Kidney capillary endothelial cell (primary cell): ENCODE measurements at regions not wholly inside any gene's neighbourhood (a gene's known extent, or its start where the extent isn't known, plus 50 kb on each side); places are given as distances from the start of the nearest gene placed in this dataset.

ENCODE experiments used
- DNase-seq: peaks from one replicate; pipeline ENCODE4 v3.0.0-alpha.2; 2018; ENCODE audit warnings: low spot score

DNA sequence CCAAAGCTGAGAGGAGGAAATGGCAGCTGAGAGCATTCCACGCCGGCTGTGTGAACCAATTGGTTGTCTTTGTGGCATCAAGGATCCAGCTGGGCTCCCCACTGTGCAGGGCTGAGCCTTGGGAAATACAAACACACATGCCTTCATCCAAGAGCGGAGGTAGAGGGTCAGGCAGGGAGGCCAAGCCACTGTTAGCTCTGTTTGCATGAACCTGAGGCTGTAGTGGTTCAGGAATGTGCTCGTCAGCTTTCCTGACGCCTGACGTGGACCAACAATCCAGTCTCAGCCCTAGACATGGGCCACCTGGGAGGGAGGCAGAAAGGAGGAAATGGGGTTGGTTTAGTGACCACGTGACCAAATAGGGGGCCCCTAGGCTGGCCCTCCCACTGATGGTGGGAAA lies 276.9 kb downstream of the TLE3 start:
- no peak for DNase-seq

DNA sequence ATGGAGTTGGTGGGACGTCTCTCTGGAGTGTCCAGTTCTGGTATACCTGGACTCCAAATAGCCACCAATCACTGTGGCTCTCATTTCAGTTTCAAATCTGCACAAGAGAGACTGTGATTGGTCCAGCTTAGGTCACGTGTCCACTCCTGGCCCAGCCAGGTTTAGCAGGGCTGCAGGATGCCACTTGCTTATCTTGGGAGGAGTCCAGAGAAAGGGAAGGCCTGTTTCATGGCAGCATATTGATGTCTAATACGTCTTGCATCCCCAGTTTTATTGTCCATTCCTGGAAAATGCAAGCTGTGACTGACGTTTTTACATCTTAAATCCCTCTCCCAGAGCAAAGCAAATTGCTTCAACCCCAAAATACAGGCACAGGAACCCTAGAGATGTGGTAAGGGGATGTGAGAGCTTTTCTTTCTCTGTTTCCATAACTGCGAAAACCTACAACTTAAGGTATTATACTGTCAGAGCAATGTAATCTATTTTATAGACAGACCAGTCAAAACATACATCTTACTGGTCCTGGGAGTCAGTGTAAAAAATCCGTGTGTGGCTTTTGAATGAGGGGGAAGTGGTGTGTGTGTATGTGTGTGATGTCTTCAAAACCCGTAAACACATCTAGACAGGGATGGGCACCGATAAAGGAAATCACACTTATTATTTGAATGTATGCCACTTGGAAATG lies 274.4 kb downstream of the TLE3 start:
- DNase-seq, result no peak

DNA sequence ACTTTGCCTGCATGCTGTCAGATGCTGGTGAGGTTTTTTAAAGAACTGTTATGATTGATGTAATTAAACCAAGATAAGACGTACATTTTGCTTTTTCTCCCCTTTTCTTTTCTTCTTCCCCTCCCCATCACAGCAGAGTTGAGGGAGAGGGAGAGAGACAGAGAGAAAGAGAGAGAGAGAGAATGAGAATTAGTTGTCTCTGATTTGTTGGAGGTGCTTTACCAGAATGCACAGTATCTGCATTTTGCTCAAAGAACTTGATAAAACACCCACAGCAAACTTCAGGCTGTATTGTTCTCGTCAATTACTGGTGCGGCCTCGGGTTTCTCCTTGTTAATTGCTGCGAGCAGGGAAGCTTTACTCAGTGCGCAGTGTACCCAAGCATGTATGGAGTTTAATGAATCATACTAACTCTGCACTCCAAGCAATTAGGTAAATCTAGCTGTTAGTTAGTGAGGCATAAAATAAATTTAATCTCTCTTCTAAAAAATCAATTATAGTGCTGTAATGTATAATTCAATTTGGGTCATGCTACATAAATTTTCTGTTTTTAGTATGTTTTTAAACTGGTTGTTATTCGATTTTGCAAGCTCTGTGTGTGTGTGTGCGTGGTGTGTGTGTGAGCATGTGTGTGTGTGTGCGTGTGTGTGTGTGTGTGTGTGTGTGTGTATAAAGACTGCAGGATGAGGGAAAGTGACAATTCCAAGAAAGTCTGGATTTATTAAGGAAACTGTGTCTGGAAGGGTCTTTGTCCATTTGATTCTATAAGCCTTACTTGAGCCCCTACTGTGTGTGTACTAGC lies 273.4 kb downstream of the TLE3 start:
- no peak for DNase-seq

DNA sequence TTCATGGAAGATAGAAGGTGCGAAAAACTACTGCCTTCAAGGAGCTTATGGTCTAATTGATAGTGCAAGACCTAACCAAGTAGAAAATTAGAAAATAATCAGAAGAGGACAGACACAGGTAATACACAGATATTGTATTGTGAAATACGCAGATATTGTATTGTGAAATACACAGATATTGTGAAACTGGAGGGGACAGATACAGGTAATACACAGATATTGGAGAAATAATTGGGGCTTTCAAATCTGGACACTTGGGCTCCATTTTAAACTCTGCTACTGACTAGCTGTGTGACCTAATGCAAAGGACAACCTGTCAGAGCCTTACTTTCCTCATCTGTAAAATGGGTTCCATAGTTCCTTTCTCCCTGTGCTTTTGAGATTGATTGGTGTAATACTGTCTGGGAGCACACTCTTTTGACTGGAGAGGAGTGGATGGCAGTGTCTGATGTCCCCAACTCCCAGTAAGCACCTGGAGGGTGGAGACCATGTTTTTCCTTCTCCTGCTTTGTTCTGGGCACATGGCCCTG lies 272.8 kb downstream of the TLE3 start:
- no peak for DNase-seq

DNA sequence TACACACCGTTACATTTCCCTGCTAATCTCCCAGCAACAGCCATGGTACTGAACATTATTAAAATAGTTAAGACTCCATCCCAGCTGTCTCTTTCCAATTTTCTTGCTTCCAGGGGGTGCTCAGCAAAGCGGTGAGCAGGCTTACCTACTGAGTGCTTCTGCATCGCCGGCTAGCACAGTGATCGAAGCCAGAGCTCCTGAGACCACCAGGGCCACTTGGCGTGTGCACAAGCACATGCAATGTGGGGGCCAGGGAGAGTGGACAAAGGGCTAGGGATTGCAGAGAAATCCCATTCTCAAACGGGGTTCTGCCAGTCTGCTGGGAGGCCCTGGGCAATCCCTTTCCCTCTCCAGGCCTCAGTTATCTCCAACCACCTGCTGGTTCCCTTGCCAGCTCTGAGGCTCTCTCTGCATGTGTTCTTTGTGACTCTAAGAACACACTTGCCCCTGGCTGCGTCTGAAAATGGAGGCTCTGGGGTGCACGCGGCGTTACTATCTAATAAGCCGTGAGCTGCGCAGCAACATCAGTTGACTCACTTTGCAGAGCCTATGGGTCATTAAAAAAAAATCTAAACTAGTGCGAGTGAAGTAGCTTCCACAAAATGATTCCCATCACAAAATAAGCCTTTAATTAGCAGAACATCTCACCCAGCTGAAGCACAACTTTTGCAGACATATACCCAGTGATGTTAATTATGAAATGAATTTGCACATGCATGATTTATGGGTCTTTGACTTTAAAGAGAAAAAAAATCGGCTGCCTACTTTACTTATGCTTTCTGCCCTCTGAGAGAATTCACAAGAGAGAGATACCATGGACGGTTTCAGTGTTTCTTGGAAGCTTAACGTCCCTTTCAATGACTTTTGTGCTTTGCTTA lies 271.5 kb downstream of the TLE3 start:
- no peak for DNase-seq

DNA sequence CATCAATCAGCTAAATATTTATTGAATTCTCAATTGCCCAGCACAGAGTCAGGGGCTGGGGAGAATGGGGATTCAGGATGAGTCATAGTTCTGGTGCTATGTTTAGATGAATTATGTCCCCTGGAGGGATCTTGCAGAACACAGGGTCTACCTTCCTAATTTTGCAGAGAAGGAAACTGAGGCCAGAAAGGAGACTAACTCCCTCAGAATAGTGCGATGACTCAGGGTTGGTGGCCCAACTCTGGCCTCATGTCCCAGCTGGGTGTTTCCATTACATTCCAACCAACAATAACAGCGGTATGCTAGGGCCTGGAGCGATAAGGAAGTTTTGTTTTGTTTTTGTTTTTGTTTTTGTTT lies 270.9 kb downstream of the TLE3 start:
- no peak for DNase-seq

DNA sequence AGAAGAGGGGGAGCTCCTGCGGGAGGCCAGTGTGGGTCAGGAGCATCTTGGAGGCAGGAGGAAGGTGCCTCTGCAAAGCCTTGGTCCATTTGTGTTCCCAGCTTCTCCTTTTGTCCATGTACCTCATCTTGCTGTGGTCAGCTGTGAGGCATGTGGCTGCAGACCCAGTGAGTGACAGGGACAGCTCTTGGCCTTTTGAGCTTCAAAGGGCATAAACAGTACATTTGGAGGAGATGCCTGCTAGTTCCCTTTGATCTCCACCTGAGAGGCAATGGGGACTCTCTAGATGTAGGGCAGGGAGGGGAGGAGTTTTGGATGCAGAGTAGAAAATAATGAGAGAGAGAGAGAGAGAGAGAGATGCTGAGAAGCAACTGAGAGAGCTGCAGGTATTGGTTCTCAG lies 270.0 kb downstream of the TLE3 start:
- DNase-seq, result no peak

DNA sequence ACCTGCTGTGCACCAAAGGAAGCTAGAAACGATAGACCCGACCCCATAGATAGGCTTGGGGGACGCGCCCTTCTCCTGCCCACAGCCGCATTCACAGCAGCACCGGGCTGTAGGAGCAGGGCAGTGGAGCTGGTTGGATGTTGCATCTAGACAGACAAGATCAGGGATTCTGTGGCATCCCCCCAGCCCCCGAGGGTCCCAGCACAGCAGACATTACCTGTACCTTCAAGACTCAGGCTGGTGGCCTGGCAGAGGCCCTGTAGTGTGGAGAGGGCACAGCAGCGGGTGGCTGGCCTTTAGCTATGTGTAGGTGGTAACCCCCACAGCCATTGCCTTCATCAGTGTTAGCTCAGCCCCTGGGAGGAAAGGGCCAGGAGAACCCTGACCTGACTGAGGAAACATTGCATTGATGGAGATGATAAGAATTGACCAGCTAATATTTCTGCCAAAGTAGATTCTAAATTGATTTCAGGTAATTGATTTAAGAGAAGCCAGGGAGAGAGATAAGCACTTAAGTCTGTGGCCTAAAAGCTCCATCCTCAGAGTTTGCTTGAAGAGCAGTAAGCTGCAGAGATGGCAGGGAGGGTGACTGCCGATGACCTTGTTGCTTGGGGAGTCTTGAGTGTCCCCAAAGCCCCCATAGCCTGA lies 269.4 kb downstream of the TLE3 start:
- no peak for DNase-seq

DNA sequence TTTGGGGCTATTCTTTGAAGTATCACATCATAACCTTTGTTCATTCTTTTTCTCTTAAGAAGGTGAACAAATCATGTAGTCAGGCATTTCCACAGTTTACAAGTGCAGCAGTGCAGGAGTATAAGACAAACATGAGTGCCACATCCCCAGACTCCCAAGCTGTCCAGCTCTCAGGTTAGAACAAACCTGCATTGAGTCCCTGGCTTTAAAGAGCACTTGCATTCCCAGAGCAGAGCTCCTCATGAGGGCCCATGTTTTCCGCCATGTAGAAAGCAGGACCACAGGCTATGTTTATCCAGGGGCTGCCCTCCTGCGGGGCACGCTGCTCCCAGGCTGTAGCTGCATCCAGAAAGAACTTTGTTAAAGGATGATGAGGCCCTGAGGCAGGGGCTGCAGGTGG lies 267.7 kb downstream of the TLE3 start:
- no peak for DNase-seq

DNA sequence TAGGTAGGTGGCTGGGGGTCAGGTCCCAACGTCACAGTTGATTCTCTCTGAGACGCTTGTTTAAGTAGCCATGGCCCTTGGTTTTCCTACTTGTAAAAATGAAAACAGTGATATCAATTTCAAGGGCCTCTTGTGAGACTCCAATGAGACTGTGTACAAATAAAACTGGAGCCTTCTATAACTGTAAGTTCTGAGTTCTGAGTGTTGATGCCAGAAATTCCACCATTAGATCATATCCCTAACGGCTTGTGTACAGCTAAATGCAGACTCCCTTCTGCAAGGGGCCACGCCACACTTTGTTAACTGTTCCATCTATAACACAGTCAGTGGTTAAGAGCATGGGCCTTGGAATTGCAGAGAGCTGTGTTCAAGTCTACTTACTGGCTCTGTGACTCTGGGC lies 267.3 kb downstream of the TLE3 start:
- no peak for DNase-seq

DNA sequence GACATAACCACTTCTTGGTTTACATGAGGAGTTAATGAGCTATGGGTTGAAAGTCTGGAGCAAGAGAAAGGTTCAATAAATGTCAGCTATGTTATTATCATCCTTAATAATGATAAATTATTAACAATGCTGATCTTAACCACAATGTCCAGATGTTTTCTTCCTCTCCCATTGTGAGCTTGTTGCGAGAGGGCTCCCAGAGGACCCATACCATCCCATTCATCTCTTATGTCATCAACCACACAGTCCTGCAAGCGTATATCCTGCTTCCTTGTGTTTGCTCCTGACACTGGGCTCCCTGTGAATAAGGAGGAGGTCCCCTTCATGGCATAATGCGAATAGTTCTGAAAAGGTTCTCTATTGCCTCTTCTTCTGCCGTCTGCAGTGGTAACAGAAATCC lies 266.8 kb downstream of the TLE3 start:
- no peak for DNase-seq

DNA sequence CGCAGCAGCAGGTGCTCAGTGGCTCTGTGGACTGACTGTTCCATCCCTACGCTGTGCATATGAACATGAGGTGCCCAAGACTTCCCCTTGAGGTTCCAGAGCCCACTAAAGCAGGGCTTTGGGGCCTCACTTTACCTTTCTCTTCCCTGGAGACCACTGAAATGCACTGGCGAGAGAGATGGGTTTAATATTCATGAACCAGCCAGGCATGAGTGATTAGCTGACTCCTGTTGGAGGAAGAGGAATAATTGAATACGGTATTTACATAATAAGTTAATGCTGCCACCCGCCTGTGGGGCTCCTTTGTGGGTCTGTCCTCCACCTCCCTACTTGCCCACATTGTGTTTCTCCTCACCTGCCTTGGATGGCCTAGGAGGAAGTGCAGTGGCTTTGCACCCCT lies 263.4 kb downstream of the TLE3 start:
- no peak for DNase-seq

DNA sequence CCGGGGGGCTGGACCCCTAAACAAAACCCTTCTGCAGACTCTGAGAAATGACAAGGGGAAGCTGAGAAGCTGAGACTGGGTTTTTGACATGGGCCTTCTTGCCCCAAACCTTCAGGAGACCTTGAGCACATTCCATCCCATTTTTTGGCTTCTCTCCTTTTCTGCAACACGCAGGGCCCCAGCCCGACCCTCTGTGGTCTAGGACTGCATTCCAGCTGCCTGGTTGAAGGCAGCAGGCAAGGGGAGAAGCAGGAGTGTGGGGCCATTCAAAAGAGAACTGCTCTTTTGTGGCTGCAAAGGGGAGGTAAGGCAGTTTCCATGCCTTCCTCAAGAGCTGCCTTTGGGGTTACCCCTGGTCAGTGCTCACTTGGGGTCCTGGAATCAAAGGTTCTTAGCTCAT lies 263.0 kb downstream of the TLE3 start:
- DNase-seq, result no peak

DNA sequence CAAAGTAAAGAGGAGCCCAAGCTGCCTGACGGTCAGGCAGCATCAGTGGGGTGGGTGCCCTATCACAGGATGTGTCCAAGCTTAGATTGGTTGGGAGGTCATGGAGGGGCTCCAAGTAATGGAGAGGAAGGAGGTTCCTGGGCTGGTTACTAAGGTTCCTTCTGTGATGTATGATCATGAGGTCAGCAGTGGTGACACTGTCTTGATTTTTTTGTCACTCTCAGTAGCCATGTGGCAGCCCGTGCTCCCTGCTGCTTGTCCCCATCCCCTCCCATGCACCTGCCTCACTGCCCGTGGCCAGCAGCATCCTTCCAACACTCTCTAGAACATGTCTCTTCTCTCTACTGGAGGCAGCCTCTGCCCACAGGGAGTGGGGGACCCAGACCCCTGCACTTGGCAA lies 261.7 kb downstream of the TLE3 start:
- no peak for DNase-seq

DNA sequence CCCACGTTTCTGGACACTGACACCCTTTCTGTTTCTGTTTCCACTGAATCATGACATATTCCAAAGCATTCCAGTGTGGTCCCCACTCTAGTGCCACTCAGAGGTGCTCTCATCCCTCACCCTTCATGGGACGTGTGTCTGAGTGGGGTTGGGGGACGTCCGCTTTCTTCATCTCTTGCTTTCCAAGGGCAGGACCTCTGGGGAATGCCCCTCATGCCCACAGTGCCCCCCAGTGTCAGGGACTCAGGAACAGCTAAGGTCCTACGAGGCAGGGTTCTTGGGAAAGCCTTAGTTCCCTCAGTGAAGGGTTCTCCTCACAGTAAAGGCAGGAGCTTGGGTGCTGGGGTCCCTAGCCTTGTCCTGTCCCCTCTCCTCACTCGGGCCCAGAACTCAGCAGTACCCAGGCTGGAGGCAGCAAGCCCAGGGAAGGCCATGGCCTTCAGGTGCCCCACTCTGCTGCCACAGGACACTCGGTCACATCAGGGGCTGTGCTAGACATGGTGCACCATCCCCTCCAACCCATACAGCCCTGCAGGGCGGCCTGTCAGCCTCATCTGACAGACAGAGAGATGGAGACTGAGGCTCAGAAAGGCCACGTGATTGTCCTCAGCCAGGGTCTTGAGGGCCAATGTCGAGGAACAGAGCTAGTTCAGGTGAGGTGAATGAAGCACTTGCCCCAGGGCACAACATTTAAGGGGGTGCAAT lies 261.0 kb downstream of the TLE3 start:
- DNase-seq, result no peak

DNA sequence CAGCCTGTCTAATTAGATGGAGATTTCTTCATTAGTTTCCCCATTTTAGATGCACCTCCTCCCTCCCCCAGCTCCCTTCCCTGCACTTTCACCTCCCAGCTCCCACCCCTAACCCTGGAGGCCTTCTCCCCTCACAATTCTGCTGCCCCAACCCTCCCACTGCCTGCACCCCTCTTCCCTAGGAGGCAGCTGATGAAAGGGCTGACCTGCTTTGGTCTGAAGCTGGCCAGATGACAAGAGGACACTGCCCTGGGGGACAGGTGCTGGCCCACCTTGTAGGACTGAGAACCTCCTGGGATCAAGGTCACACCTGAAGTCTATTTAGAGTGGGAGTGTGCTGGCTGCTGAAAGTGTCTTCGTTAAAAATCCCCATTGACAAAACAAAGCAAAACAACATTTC lies 259.4 kb downstream of the TLE3 start:
- no peak for DNase-seq

DNA sequence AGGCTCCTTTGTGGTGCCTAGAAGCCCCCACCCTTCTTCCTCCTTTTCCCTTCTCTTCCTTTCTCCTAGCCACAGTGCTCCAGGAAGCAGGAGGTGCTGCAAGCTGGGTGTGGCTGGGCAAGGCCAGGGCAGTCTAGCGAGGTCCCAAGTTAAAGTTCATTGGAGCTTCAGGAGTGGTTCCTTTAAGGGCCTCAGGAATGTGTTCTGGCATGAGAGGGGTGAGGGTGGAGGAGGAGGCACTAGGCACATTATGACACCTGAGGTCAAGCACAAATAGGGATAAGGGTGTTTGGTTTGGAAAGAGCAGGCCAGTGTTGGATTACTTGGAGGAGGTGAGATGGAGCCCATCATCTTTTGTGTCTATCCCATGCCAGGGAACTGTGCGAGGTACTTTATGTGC lies 258.7 kb downstream of the TLE3 start:
- DNase-seq, result no peak

DNA sequence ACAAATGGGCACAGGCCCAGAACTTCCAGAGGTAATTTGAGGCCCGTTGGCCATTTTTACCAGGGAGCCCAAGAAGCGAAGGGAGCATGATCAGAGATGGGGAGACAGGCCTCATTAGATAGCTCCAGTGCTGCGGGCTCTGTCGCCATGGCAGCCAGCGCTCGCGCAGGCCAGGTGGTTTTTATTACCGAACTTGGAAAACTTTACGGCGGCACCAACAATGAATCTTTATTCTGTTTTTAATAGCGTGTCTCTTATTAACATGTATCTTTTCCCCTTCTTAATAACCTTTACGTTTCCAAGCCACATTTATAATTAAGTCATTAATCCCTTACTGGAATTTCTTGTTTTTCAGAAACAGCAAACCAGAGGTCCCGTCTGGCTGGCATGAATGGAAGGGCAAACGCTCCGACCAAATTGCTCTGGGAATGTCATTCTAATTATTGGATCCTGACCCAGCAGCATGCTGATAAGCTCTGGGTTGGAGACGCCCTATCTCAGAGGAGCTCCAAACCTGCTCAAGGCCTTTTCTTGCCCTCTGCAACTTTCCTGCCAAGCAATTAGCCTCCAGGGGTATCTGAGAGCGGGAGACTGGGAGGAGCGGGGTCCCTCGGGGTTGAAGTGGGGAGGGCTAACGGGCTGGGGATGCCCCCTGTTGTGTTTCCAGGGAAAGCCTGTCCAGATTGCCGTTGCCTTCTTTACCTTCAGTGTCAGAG lies 256.4 kb downstream of the TLE3 start:
- DNase-seq, result no peak

DNA sequence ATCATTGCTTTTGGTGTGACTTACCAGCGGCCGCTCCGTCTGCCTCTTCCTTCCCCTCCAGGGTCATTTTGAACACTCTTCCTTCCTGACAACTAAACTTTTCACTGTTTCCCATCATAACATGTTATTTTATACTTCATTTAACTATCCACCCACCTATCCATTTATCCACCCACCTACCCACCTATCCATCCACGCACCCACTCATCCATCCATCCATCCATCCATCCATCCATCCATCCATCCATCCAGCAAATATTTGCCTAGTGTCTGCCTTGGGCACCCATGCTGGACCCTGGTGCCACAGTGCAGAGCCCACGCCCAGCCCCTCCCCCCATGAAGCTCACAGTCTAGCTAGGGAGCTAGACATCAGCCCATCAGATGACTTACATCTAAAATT lies 254.9 kb downstream of the TLE3 start:
- no peak for DNase-seq

DNA sequence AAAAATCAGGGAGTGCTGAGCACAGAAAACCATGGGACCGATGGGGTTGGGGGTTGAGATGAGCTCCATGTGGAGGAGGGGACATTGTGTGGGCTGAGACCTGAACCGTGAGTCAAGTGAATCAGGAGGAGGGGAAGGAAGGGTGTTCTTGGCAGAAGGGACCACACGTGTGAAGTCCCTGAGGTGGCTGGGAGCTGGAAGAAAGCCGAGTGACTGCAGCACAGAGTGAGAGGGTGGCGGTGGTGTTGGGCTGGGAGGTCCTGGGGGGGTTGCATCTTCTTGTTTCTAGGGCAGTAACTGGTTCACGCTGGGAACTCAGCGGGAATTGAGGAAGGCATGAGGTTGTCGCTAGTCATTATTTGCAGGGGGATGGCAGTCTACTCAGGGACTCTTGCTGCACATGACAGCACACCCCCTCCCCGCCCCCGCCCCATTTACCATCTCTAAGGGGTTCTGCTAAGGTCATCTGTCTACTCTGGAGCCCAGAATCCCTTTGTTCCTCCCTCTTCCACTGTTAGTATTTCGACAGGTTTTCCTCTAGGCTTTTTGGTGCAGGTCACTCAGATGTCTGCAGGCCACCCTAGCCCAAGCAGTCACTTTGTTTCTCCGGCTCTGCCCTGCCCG lies 254.3 kb downstream of the TLE3 start:
- DNase-seq, result no peak
